ENCODE measurements at regions not wholly inside any gene's neighbourhood (a gene's known extent, or its start where the extent isn't known, plus 50 kb on each side); places are given as distances from the start of the nearest gene placed in this dataset.

- TF ChIP-seq FOXP2 (optimal IDR thresholded peaks at IDR 0.05; ENCODE audit: borderline replicate concordance, extremely low read depth, extremely low read length, insufficient read depth) (no peak), POLR2AphosphoS5 (IDR thresholded peaks at IDR 0.05; ENCODE audit: low read depth, low read length) (no peak), REST (IDR thresholded peaks at IDR 0.05; ENCODE audit: insufficient read depth in 1 of 2, low read depth in 2 of 2, low read length in 2 of 2) (no peak), TAF1 (IDR thresholded peaks at IDR 0.05; ENCODE audit: borderline replicate concordance, insufficient read depth, low read length) (no peak), SIN3A (IDR thresholded peaks at IDR 0.05; ENCODE audit: borderline replicate concordance, insufficient read depth, low read length) (no peak)
Observed at GRCh38 chr6:113421997-113422396, 435.1 kb upstream of the MARCKS start.

DNA sequence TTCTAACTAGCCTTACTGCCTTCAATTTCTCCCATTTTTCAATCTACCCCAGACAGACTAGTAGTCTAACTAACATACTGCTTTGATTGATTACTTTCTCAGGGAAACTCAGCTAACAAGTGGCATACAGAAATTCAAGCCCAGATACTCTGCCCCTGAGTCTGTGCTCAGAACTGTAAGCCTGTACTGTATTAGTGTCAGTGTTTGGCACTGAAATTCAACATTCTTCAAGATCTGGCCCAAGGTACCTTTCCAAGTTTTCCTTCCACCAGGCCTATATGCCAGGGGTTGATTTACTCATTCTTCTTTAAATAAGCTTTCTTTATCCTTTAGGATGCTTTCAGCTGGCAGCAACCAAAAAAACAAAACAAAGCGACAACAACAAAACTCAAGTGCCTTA lies 433.2 kb upstream of the MARCKS start:
- TF ChIP-seq POLR2AphosphoS5 (IDR thresholded peaks at IDR 0.05; ENCODE audit: low read depth, low read length) (no peak), SIN3A (IDR thresholded peaks at IDR 0.05; ENCODE audit: borderline replicate concordance, insufficient read depth, low read length) (no peak), REST (IDR thresholded peaks at IDR 0.05; ENCODE audit: insufficient read depth in 1 of 2, low read depth in 2 of 2, low read length in 2 of 2) (no peak), FOXP2 (optimal IDR thresholded peaks at IDR 0.05; ENCODE audit: borderline replicate concordance, extremely low read depth, extremely low read length, insufficient read depth) (no peak), TAF1 (IDR thresholded peaks at IDR 0.05; ENCODE audit: borderline replicate concordance, insufficient read depth, low read length) (no peak)

DNA sequence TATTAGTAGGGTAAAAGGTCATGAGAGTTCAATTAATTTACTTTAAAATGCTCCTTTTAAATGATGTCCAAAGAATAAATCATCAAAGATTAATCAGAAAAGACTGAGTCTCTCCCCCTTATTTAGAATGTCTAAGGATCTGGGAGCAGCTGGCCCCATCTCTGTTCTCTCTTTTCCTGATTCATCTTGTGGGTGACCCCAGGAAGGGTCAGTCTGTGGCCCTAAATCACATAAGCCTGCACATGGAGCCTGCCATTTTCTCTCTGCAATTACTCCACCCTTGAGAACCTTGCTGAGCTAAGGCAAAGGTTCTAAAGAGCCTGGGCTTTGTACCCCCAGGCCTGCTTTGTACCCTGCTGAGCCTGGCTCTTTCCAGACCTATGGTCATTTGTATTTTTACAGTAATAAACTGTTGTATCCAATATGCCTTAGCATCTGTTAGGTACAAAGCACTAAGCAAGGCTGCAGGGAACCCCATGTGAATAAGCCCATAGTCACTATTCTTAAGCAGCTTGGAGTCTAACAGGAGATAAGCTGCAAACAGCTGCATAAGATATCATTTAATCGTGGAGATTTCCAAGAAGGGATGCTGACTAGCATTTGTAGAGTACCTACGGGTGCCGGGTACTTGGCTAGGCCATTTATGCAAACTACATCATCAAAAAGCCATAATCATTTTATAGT lies 431.0 kb upstream of the MARCKS start:
- TF ChIP-seq FOXP2 (optimal IDR thresholded peaks at IDR 0.05; ENCODE audit: borderline replicate concordance, extremely low read depth, extremely low read length, insufficient read depth) (no peak), POLR2AphosphoS5 (IDR thresholded peaks at IDR 0.05; ENCODE audit: low read depth, low read length) (no peak), SIN3A (IDR thresholded peaks at IDR 0.05; ENCODE audit: borderline replicate concordance, insufficient read depth, low read length) (no peak), REST (IDR thresholded peaks at IDR 0.05; ENCODE audit: insufficient read depth in 1 of 2, low read depth in 2 of 2, low read length in 2 of 2) (no peak), TAF1 (IDR thresholded peaks at IDR 0.05; ENCODE audit: borderline replicate concordance, insufficient read depth, low read length) (no peak)

DNA sequence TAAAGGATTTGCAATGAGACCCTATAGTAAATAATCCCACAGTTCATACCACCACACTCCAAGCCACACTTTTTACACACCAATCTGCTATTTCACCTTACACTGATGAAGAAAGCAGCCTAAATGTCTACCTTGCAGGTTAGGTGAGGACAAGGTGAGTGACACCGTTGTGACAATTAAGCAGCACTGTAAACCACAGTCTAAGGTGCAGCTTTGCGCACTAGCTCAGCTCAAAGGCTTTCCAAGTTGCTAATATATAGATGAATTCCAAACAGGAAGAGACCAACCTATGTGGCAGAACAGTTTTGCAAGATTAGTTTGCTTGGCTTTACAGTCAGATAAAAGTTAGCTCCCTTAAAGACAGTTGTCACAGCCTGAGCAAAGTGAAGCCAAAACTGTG lies 429.5 kb upstream of the MARCKS start:
- TF ChIP-seq REST (IDR thresholded peaks at IDR 0.05; ENCODE audit: insufficient read depth in 1 of 2, low read depth in 2 of 2, low read length in 2 of 2) (no peak), POLR2AphosphoS5 (IDR thresholded peaks at IDR 0.05; ENCODE audit: low read depth, low read length) (no peak)

GRCh38 chr6:113428702-113429101 lies 428.4 kb upstream of the MARCKS start:
- TF ChIP-seq TAF1 (IDR thresholded peaks at IDR 0.05; ENCODE audit: borderline replicate concordance, insufficient read depth, low read length) (no peak), SIN3A (IDR thresholded peaks at IDR 0.05; ENCODE audit: borderline replicate concordance, insufficient read depth, low read length) (no peak), FOXP2 (optimal IDR thresholded peaks at IDR 0.05; ENCODE audit: borderline replicate concordance, extremely low read depth, extremely low read length, insufficient read depth) (no peak), POLR2AphosphoS5 (IDR thresholded peaks at IDR 0.05; ENCODE audit: low read depth, low read length) (no peak), REST (IDR thresholded peaks at IDR 0.05; ENCODE audit: insufficient read depth in 1 of 2, low read depth in 2 of 2, low read length in 2 of 2) (no peak)
